K562 (cell line): ENCODE measurements at regions not wholly inside any gene's neighbourhood (a gene's known extent, or its start where the extent isn't known, plus 50 kb on each side); places are given as distances from the start of the nearest gene placed in this dataset.

Experiments
- ARID1B ChIP-seq: fragments of 450-650 bp; IDR thresholded peaks from 2 replicates; pipeline ENCODE4 v1.6.1; 2016; ENCODE audit warnings: antibody characterized with exemption, mild to moderate bottlenecking, inconsistent platforms
- CEBPZ ChIP-seq: fragments of 150-350 bp; IDR thresholded peaks from 2 replicates; pipeline ENCODE4 v1.6.1; 2014; ENCODE audit warnings: low read depth, mild to moderate bottlenecking, low read length, borderline replicate concordance
- E2F4 ChIP-seq: sonication (generic); formaldehyde crosslinking; IDR thresholded peaks from 2 replicates; pipeline ENCODE4 v1.8.0; 2022; ENCODE audit warnings: mild to moderate bottlenecking, low read depth, missing genetic modification reagents
- FOS ChIP-seq: IDR thresholded peaks from 3 replicates; pipeline ENCODE4 v1.6.1; 2011; ENCODE audit not compliant: insufficient read length; ENCODE audit errors: extremely low read depth
- FOXA3 ChIP-seq, 2 experiments: fragments of 450-650 bp in 1 of 2; sonication (generic) in 1 of 2; formaldehyde crosslinking; IDR thresholded peaks in 1 of 2; conservative IDR thresholded peaks in 1 of 2; 2 replicates each; pipeline versions ENCODE4 v1.4.0 to v1.8.0; 2020 to 2022; ENCODE audit warnings: mild to moderate bottlenecking in 2 of 2, missing genetic modification reagents in 1 of 2
- FOXP1 ChIP-seq: sonication (generic); formaldehyde crosslinking; IDR thresholded peaks from 2 replicates; pipeline ENCODE4 v1.8.0; 2022; ENCODE audit warnings: mild to moderate bottlenecking, missing genetic modification reagents
- HMGN3 ChIP-seq: IDR thresholded peaks from 2 replicates; pipeline ENCODE4 v1.6.1; 2011; ENCODE audit warnings: borderline replicate concordance, low read depth, mild to moderate bottlenecking, mixed read lengths, low read length; ENCODE audit not compliant: insufficient read length; ENCODE audit errors: extremely low read depth
- MEIS2 ChIP-seq: fragments of 450-650 bp; IDR thresholded peaks from 2 replicates; pipeline ENCODE4 v1.6.1; 2014; ENCODE audit warnings: mild to moderate bottlenecking; ENCODE audit not compliant: partially characterized antibody
- MIER1 ChIP-seq: fragments of 450-650 bp; IDR thresholded peaks from 2 replicates; pipeline ENCODE4 v1.6.1; 2016; ENCODE audit warnings: antibody characterized with exemption, mild to moderate bottlenecking, low read depth
- MXD1 ChIP-seq: fragments of 250-450 bp; sonication (Bioruptor Pico); IDR thresholded peaks from 2 replicates; pipeline ENCODE4 v1.8.0; 2021; ENCODE audit warnings: borderline replicate concordance, mild to moderate bottlenecking, moderate library complexity; ENCODE audit not compliant: poor library complexity, severe bottlenecking
- NFYB ChIP-seq: IDR thresholded peaks from 2 replicates; pipeline ENCODE4 v1.6.1; 2011; ENCODE audit warnings: mild to moderate bottlenecking, moderate library complexity; ENCODE audit not compliant: insufficient read length; ENCODE audit errors: extremely low read depth
- PBX2 ChIP-seq, 2 experiments: IDR thresholded peaks in 1 of 2; conservative IDR thresholded peaks in 1 of 2; 2 replicates each; pipeline ENCODE4 v1.6.1; 2016; ENCODE audit warnings: low read depth in 2 of 2, mild to moderate bottlenecking in 1 of 2, missing compliant biosample characterization in 1 of 2, missing genetic modification characterization in 1 of 2, moderate library complexity in 1 of 2
- RAD21 ChIP-seq, 2 experiments: fragments of 250-450 bp in 1 of 2; fragments of 450-650 bp in 1 of 2; sonication (Bioruptor Pico) in 1 of 2; formaldehyde crosslinking in 1 of 2; IDR thresholded peaks in 1 of 2; conservative IDR thresholded peaks in 1 of 2; 2 replicates each; pipeline versions ENCODE4 v1.4.0 to v1.8.0; 2020 to 2022; ENCODE audit warnings: mild to moderate bottlenecking in 2 of 2, moderate library complexity in 1 of 2
- RBFOX2 ChIP-seq: fragments of 200-400 bp; formaldehyde crosslinking; IDR thresholded peaks from 2 replicates; pipeline ENCODE4 v1.6.1; 2017; ENCODE audit warnings: low read depth, mild to moderate bottlenecking, low read length, moderate library complexity
- SMARCB1 ChIP-seq: IDR thresholded peaks from 2 replicates; pipeline ENCODE4 v1.6.1; 2011; ENCODE audit warnings: improper control_type of control experiment, low read depth; ENCODE audit not compliant: insufficient read length
- SPI1 ChIP-seq: IDR thresholded peaks from 2 replicates; pipeline ENCODE4 v1.6.1; 2011; ENCODE audit warnings: low read depth, low read length, control low read depth, borderline replicate concordance
- ZNF512 ChIP-seq: IDR thresholded peaks from 2 replicates; pipeline ENCODE4 v1.6.1; 2016; ENCODE audit warnings: missing genetic modification characterization, missing compliant biosample characterization

- no peak for TF ChIP-seq MIER1
- no peak for TF ChIP-seq E2F4 (CRISPR knock-in tag)
- no peak for TF ChIP-seq RBFOX2
- TF ChIP-seq CEBPZ, result no peak
- no peak for TF ChIP-seq HMGN3
- TF ChIP-seq MXD1, result no peak
- no peak for TF ChIP-seq ARID1B
- peak; percentile 75 to 78 for TF ChIP-seq RAD21 (CRISPR knock-in tag; conservative IDR thresholded peaks at IDR 0.05 in 1 of 2, IDR thresholded peaks at IDR 0.05 in 1 of 2)
- peak; percentile 12 for TF ChIP-seq MEIS2
- TF ChIP-seq NFYB, result no peak
- TF ChIP-seq PBX2 (CRISPR knock-in tag; IDR thresholded peaks at IDR 0.05; ENCODE audit: low read depth), result no peak
- TF ChIP-seq PBX2 (tag; conservative IDR thresholded peaks at IDR 0.05; ENCODE audit: low read depth), result peak; percentile 46; the same call in 1 of the 2 replicates
- no peak for TF ChIP-seq SMARCB1
- no peak for TF ChIP-seq ZNF512 (tag)
- no peak for TF ChIP-seq FOS
- no peak for TF ChIP-seq FOXA3 (CRISPR knock-in tag; conservative IDR thresholded peaks at IDR 0.05 in 1 of 2, IDR thresholded peaks at IDR 0.05 in 1 of 2)
- peak; percentile 62; the same call in 1 of the 2 replicates for TF ChIP-seq SPI1
- TF ChIP-seq FOXP1 (CRISPR knock-in tag), result no peak
Measured at GRCh38 chr10:25758041-25758457, 176.0 kb upstream of the MYO3A start (continued).
